Left lung (tissue), 4 donors: ENCODE measurements at regions not wholly inside any gene's neighbourhood (a gene's known extent, or its start where the extent isn't known, plus 50 kb on each side); places are given as distances from the start of the nearest gene placed in this dataset.

ENCODE experiments used
- ATAC-seq: fragments of 200-7000 bp; cut with Tn5 transposase; one replicate; pipeline ENCODE4 v1.9.1; 2020; ENCODE audit warnings: moderate library complexity
- DNase-seq, 4 donors: peaks; one replicate each; pipeline ENCODE4 v3.0.0-alpha.2; 2013 to 2020
- H3K27ac ChIP-seq, 2 donors: fragments of 200-600 bp; sonication (generic) in 1 of 2; one replicate each; pipeline versions ENCODE4 v1.5.0 to v1.8.0; 2020 to 2021
- H3K27me3 ChIP-seq, 2 donors: fragments of 200-600 bp; sonication (generic) in 1 of 2; one replicate each; pipeline versions ENCODE4 v1.5.0 to v1.8.0; 2020 to 2021
- H3K36me3 ChIP-seq, 2 donors: fragments of 200-600 bp; sonication (generic) in 1 of 2; one replicate each; pipeline versions ENCODE4 v1.5.0 to v1.8.0; 2020 to 2021
- H3K4me1 ChIP-seq, 2 donors: fragments of 200-600 bp; one replicate each; pipeline ENCODE4 v1.8.0; 2021
- H3K4me3 ChIP-seq, 2 donors: fragments of 200-600 bp; sonication (generic) in 1 of 2; one replicate each; pipeline versions ENCODE4 v1.5.0 to v1.8.0; 2020 to 2021; ENCODE audit warnings: mild to moderate bottlenecking in 1 of 2
- H3K9me3 ChIP-seq, 2 donors: fragments of 200-600 bp; sonication (generic) in 1 of 2; one replicate each; pipeline versions ENCODE4 v1.5.0 to v1.8.0; 2020 to 2021
- intact Hi-C, 2 donors: fragments of 100-400 bp; cut with DNase I; formaldehyde crosslinking; loops; one replicate each; pipeline versions ENCODE4 v1.11.2 to v1.14.2; 2022
- TF ChIP-seq, protein P1 (sequence below), 2 donors: fragments of 200-600 bp; sonication (generic) in 1 of 2; IDR thresholded peaks; one replicate each; pipeline versions ENCODE4 v1.5.0 to v1.8.0; 2021; ENCODE audit warnings: antibody characterized with exemption in 2 of 2
- donor health status: DM: no; HTN: yes; CAD: no.
- donor health status: DM: no; HTN: no; CAD: no.

- Histone ChIP-seq H3K27me3 (no peaks in the 10 kb centered on the region), H3K9me3 (peaks cover 0 to 7% of the 10 kb centered on the region in 2 donors), H3K27ac (no peak overlapping the region), H3K36me3 (no peaks in the 10 kb centered on the region), H3K4me3 (no peak overlapping the region), H3K4me1 (no peaks in the 10 kb centered on the region)
- DNase-seq (no peak), ATAC-seq (no peak)
- intact Hi-C loops = no loop called here
- TF ChIP-seq, protein P1, sequence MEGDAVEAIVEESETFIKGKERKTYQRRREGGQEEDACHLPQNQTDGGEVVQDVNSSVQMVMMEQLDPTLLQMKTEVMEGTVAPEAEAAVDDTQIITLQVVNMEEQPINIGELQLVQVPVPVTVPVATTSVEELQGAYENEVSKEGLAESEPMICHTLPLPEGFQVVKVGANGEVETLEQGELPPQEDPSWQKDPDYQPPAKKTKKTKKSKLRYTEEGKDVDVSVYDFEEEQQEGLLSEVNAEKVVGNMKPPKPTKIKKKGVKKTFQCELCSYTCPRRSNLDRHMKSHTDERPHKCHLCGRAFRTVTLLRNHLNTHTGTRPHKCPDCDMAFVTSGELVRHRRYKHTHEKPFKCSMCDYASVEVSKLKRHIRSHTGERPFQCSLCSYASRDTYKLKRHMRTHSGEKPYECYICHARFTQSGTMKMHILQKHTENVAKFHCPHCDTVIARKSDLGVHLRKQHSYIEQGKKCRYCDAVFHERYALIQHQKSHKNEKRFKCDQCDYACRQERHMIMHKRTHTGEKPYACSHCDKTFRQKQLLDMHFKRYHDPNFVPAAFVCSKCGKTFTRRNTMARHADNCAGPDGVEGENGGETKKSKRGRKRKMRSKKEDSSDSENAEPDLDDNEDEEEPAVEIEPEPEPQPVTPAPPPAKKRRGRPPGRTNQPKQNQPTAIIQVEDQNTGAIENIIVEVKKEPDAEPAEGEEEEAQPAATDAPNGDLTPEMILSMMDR (IDR thresholded peaks at IDR 0.05) = no peak
Measured at GRCh38 chr2:210991107-210991506, 434.7 kb downstream of the CPS1 start.

GRCh38 chr2:210994104-210994503 lies 437.7 kb downstream of the CPS1 start:
- ATAC-seq (no peak), DNase-seq (no peak)
- Histone ChIP-seq H3K27me3 (no peaks in the 10 kb centered on the region), H3K27ac (no peak overlapping the region), H3K9me3 (no peaks in the 10 kb centered on the region), H3K4me1 (no peaks in the 10 kb centered on the region), H3K4me3 (no peak overlapping the region), H3K36me3 (no peaks in the 10 kb centered on the region)
- TF ChIP-seq, protein P1 (IDR thresholded peaks at IDR 0.05) = no peak
- intact Hi-C loops = no loop called here

DNA sequence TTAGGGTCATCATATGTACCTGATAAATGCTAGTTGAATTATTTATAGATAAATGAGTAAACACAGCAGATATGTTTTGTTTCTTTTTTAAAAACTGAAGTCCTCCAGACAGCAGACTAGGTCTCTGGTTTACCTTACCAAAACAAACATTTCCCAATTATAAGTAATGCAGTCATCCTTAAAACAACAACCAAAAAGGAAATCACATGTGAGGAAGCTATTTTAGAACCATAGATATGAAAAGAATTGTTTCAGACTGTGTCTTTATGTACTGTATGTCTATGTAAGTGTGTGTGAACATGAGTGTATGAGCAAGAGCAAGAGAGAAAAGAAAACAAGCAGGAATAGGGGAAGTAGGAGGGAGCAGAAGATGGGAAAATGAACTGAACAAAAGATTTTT lies 441.0 kb downstream of the CPS1 start:
- Histone ChIP-seq H3K9me3 (no peaks in the 10 kb centered on the region), H3K27me3 (no peaks in the 10 kb centered on the region), H3K27ac (no peak overlapping the region), H3K4me3 (no peak overlapping the region), H3K36me3 (no peaks in the 10 kb centered on the region), H3K4me1 (no peaks in the 10 kb centered on the region)
- ATAC-seq (no peak), DNase-seq (no peak)
- TF ChIP-seq, protein P1 (IDR thresholded peaks at IDR 0.05) = no peak
- intact Hi-C loops = no loop called here

DNA sequence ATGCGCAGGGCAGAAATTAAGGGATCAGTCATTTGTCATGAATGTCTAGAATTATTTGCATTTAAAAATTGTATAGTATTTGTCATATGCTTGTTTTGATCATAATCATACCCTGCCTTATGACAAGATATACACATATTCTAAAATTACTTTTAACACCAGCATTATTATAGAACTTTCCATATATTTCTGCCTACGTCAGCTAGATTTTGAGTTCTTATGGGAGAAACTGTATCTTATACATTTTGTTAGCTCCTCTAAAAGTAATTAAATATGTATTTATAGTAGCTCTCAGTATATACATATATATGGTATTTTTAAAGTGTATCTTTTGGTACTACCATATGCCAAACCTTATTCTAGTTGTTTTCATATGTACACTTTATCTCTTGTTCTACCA lies 441.9 kb downstream of the CPS1 start:
- TF ChIP-seq, protein P1 (IDR thresholded peaks at IDR 0.05) = no peak
- DNase-seq (no peak), ATAC-seq (no peak)
- no peaks in the 10 kb centered on the region for H3K36me3 ChIP-seq
- H3K4me3 ChIP-seq = no peak overlapping the region
- no peaks in the 10 kb centered on the region for H3K27me3 ChIP-seq
- intact Hi-C loops = no loop called here
- no peaks in the 10 kb centered on the region for H3K4me1 ChIP-seq
- no peak overlapping the region for H3K27ac ChIP-seq
- no peaks in the 10 kb centered on the region for H3K9me3 ChIP-seq

DNA sequence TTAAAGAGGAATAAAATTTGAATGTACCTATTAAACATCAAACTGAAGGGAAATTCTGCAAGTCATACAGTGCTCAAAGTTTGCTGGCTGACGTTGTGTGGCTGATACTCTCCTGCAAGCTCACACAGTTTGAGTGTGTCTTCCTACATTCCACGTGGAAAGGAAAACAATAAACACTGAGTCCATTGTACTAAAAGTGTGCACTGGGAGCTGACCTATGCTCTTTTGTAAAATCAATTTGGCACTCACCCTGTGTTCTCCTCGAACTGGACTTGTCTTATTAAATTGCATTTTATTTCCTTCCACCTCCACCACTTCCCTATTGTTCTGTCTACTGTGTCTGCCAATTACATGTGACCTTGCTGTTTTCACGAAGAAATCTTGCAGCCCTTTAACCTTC lies 458.0 kb downstream of the CPS1 start:
- DNase-seq (no peak), ATAC-seq (no peak)
- Histone ChIP-seq H3K4me1 (no peaks in the 10 kb centered on the region), H3K9me3 (no peaks in the 10 kb centered on the region), H3K27ac (no peak overlapping the region), H3K4me3 (no peak overlapping the region), H3K36me3 (no peaks in the 10 kb centered on the region), H3K27me3 (no peaks in the 10 kb centered on the region)
- TF ChIP-seq, protein P1 (IDR thresholded peaks at IDR 0.05) = no peak
- intact Hi-C loops = no loop called here
